ENCODE measurements at regions not wholly inside any gene's neighbourhood (a gene's known extent, or its start where the extent isn't known, plus 50 kb on each side); places are given as distances from the start of the nearest gene placed in this dataset.
A peak's percentile ranks its signal among the peaks of the same experiment; 100 is the strongest.

GRCh38 chr11:92406472-92406871 lies 181.9 kb downstream of the FAT3 start:
- no peaks in the 10 kb centered on the region for H3K27me3 ChIP-seq (ENCODE audit: insufficient read depth, low read length)
- no peak overlapping the region for H2BK12ac ChIP-seq (ENCODE audit: low read length)
- H3K23ac ChIP-seq (ENCODE audit: low read length): no peak overlapping the region
- H3K4me2 ChIP-seq (ENCODE audit: low read length): no peak overlapping the region
- no peak overlapping the region for H3K18ac ChIP-seq (ENCODE audit: low read length)
- no peak overlapping the region for H4K91ac ChIP-seq (ENCODE audit: low read depth, low read length)
- H3K9me3 ChIP-seq (ENCODE audit: insufficient read depth, low read depth, low read length): no peaks in the 10 kb centered on the region
- WGBS (ENCODE audit: extremely low coverage, insufficient coverage, insufficient read length): no CpG with 5 or more reads among the region's 2 CpGs
- H2BK5ac ChIP-seq (ENCODE audit: low read depth, low read length, poor library complexity): no peak overlapping the region
- H3K9ac ChIP-seq (ENCODE audit: low read length): no peak overlapping the region
- no peak overlapping the region for H4K12ac ChIP-seq (ENCODE audit: low read depth, low read length)
- H3K4me1 ChIP-seq (ENCODE audit: control insufficient read depth in 1 of 2, insufficient read depth in 2 of 2, low read length in 2 of 2): peaks cover 2 to 3% of the 10 kb centered on the region in 2 experiments
- no peak overlapping the region for H3K14ac ChIP-seq (ENCODE audit: low read length)
- no peaks in the 10 kb centered on the region for H3K36me3 ChIP-seq (ENCODE audit: control insufficient read depth in 1 of 2, insufficient read depth in 2 of 2, low read length in 2 of 2)
- H3K4ac ChIP-seq (ENCODE audit: low read depth, low read length): no peak overlapping the region
- H3K79me1 ChIP-seq (ENCODE audit: low read length): no peaks in the 10 kb centered on the region
- H2AFZ ChIP-seq (ENCODE audit: insufficient read depth, low read length, poor library complexity): no peak overlapping the region
- no peak overlapping the region for H4K8ac ChIP-seq (ENCODE audit: low read depth, low read length)
- no peak overlapping the region for H2AK5ac ChIP-seq (ENCODE audit: low read length)
- H3K79me2 ChIP-seq (ENCODE audit: control insufficient read depth, insufficient read depth, low read length, poor library complexity): no peaks in the 10 kb centered on the region
- no peak overlapping the region for H3K4me3 ChIP-seq (ENCODE audit: low read depth, low read length)
- peak; percentile 30 to 58 for DNase-seq
- no peak overlapping the region for H3K27ac ChIP-seq (ENCODE audit: low read depth, low read length)
- H2BK120ac ChIP-seq (ENCODE audit: insufficient read depth, low read length, poor library complexity): no peak overlapping the region

- Histone ChIP-seq H3K14ac (ENCODE audit: low read length) (no peak overlapping the region), H3K23ac (ENCODE audit: low read length) (no peak overlapping the region)
These were observed 184.7 kb downstream of the FAT3 start for GRCh38 chr11:92409355-92409754.

DNA sequence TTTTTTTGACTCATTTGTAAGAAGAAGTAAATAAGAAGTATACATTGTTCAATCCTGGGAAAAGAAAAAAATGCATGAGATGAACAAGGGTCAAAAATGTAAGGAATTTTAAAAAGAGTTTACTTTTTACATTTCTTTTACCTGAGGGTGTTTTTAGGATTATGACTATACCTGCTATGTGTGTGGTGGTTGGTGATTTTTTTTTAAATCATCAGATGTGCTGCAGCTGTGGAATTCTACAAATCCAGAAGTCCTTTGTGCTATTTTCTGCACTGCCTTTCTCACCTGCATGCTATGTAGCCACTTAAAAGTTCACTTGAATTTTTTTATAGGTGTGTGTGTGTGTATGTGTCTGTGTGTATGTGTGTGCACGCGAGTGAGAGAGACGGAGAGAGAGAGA lies 185.3 kb downstream of the FAT3 start:
- no CpG with 5 or more reads among the region's 3 CpGs for WGBS (ENCODE audit: extremely low coverage, insufficient coverage, insufficient read length)
- no peak overlapping the region for H4K8ac ChIP-seq (ENCODE audit: low read depth, low read length)
- no peaks in the 10 kb centered on the region for H3K36me3 ChIP-seq (ENCODE audit: control insufficient read depth in 1 of 2, insufficient read depth in 2 of 2, low read length in 2 of 2)
- no peak overlapping the region for H3K4me2 ChIP-seq (ENCODE audit: low read length)
- H3K79me1 ChIP-seq (ENCODE audit: low read length): no peaks in the 10 kb centered on the region
- H3K9ac ChIP-seq (ENCODE audit: low read length): no peak overlapping the region
- no peak overlapping the region for H3K27ac ChIP-seq (ENCODE audit: low read depth, low read length)
- no peak overlapping the region for H3K23ac ChIP-seq (ENCODE audit: low read length)
- DNase-seq: peak in 1 of 2 donors; percentile 46
- H2BK12ac ChIP-seq (ENCODE audit: low read length): no peak overlapping the region
- H3K27me3 ChIP-seq (ENCODE audit: insufficient read depth, low read length): no peaks in the 10 kb centered on the region
- no peak overlapping the region for H2AFZ ChIP-seq (ENCODE audit: insufficient read depth, low read length, poor library complexity)
- no peak overlapping the region for H2BK120ac ChIP-seq (ENCODE audit: insufficient read depth, low read length, poor library complexity)
- H4K91ac ChIP-seq (ENCODE audit: low read depth, low read length): no peak overlapping the region
- no peak overlapping the region for H2AK5ac ChIP-seq (ENCODE audit: low read length)
- no peak overlapping the region for H3K14ac ChIP-seq (ENCODE audit: low read length)
- H3K4me1 ChIP-seq (ENCODE audit: control insufficient read depth in 1 of 2, insufficient read depth in 2 of 2, low read length in 2 of 2): peaks cover 2 to 3% of the 10 kb centered on the region in 2 experiments
- no peak overlapping the region for H3K18ac ChIP-seq (ENCODE audit: low read length)
- no peak overlapping the region for H3K4ac ChIP-seq (ENCODE audit: low read depth, low read length)
- H4K12ac ChIP-seq (ENCODE audit: low read depth, low read length): no peak overlapping the region
- H2BK5ac ChIP-seq (ENCODE audit: low read depth, low read length, poor library complexity): no peak overlapping the region
- no peaks in the 10 kb centered on the region for H3K79me2 ChIP-seq (ENCODE audit: control insufficient read depth, insufficient read depth, low read length, poor library complexity)
- H3K9me3 ChIP-seq (ENCODE audit: insufficient read depth, low read depth, low read length): no peaks in the 10 kb centered on the region
- H3K4me3 ChIP-seq (ENCODE audit: low read depth, low read length): no peak overlapping the region

More at GRCh38 chr11:92409355-92409754, 184.7 kb downstream of the FAT3 start:
- no peaks in the 10 kb centered on the region for H3K27me3 ChIP-seq (ENCODE audit: insufficient read depth, low read length)
- no peak overlapping the region for H2BK5ac ChIP-seq (ENCODE audit: low read depth, low read length, poor library complexity)
- no peak overlapping the region for H4K12ac ChIP-seq (ENCODE audit: low read depth, low read length)
- H3K9ac ChIP-seq (ENCODE audit: low read length): no peak overlapping the region
- H3K18ac ChIP-seq (ENCODE audit: low read length): no peak overlapping the region
- no peaks in the 10 kb centered on the region for H3K36me3 ChIP-seq (ENCODE audit: control insufficient read depth in 1 of 2, insufficient read depth in 2 of 2, low read length in 2 of 2)
- no peak overlapping the region for H2AFZ ChIP-seq (ENCODE audit: insufficient read depth, low read length, poor library complexity)
- H2BK120ac ChIP-seq (ENCODE audit: insufficient read depth, low read length, poor library complexity): no peak overlapping the region
- no peaks in the 10 kb centered on the region for H3K79me2 ChIP-seq (ENCODE audit: control insufficient read depth, insufficient read depth, low read length, poor library complexity)
- H3K4ac ChIP-seq (ENCODE audit: low read depth, low read length): no peak overlapping the region
- H4K91ac ChIP-seq (ENCODE audit: low read depth, low read length): no peak overlapping the region
- no peak overlapping the region for H3K27ac ChIP-seq (ENCODE audit: low read depth, low read length)
- no peak for DNase-seq
- H3K79me1 ChIP-seq (ENCODE audit: low read length): no peaks in the 10 kb centered on the region
- WGBS (ENCODE audit: extremely low coverage, insufficient coverage, insufficient read length): no CpG with 5 or more reads among the region's 3 CpGs
- H3K4me2 ChIP-seq (ENCODE audit: low read length): no peak overlapping the region
- H3K4me3 ChIP-seq (ENCODE audit: low read depth, low read length): no peak overlapping the region
- no peak overlapping the region for H4K8ac ChIP-seq (ENCODE audit: low read depth, low read length)
- no peaks in the 10 kb centered on the region for H3K9me3 ChIP-seq (ENCODE audit: insufficient read depth, low read depth, low read length)
- no peak overlapping the region for H2BK12ac ChIP-seq (ENCODE audit: low read length)
- peaks cover 2 to 3% of the 10 kb centered on the region in 2 experiments for H3K4me1 ChIP-seq (ENCODE audit: control insufficient read depth in 1 of 2, insufficient read depth in 2 of 2, low read length in 2 of 2)
- H2AK5ac ChIP-seq (ENCODE audit: low read length): no peak overlapping the region

DNA sequence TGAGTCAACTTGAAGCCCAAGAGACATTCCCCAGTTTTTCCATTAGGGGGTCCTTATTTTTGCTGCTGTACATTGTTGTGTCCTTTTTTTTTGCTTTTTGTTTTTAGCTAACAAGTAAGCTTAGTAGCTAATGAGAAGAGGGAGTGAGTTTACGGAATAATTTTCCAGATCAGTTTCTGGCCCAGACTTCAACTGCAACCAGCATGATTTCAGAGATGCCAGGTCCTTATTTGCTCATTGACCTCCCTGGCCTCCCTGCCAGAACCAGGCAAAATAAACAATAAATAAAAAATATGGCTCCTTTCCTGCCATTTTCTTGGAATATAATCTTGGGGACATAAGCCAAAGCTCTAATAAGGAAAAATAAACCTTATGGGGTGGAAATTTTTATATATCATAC lies 185.9 kb downstream of the FAT3 start:
- H3K4me3 ChIP-seq (ENCODE audit: low read depth, low read length): no peak overlapping the region
- H3K79me1 ChIP-seq (ENCODE audit: low read length): no peaks in the 10 kb centered on the region
- H3K4me2 ChIP-seq (ENCODE audit: low read length): no peak overlapping the region
- H3K27me3 ChIP-seq (ENCODE audit: insufficient read depth, low read length): no peaks in the 10 kb centered on the region
- no peak overlapping the region for H4K8ac ChIP-seq (ENCODE audit: low read depth, low read length)
- H2AFZ ChIP-seq (ENCODE audit: insufficient read depth, low read length, poor library complexity): no peak overlapping the region
- no peak overlapping the region for H4K12ac ChIP-seq (ENCODE audit: low read depth, low read length)
- H2BK12ac ChIP-seq (ENCODE audit: low read length): no peak overlapping the region
- H3K36me3 ChIP-seq (ENCODE audit: control insufficient read depth in 1 of 2, insufficient read depth in 2 of 2, low read length in 2 of 2): no peaks in the 10 kb centered on the region
- H3K23ac ChIP-seq (ENCODE audit: low read length): no peak overlapping the region
- H2BK120ac ChIP-seq (ENCODE audit: insufficient read depth, low read length, poor library complexity): no peak overlapping the region
- peaks cover 2 to 3% of the 10 kb centered on the region in 2 experiments for H3K4me1 ChIP-seq (ENCODE audit: control insufficient read depth in 1 of 2, insufficient read depth in 2 of 2, low read length in 2 of 2)
- no peak overlapping the region for H3K9ac ChIP-seq (ENCODE audit: low read length)
- H3K79me2 ChIP-seq (ENCODE audit: control insufficient read depth, insufficient read depth, low read length, poor library complexity): no peaks in the 10 kb centered on the region
- no peak for DNase-seq
- H2AK5ac ChIP-seq (ENCODE audit: low read length): no peak overlapping the region
- H3K18ac ChIP-seq (ENCODE audit: low read length): no peak overlapping the region
- H3K27ac ChIP-seq (ENCODE audit: low read depth, low read length): no peak overlapping the region
- WGBS (ENCODE audit: extremely low coverage, insufficient coverage, insufficient read length): no CpG with 5 or more reads among the region's 1 CpG
- no peaks in the 10 kb centered on the region for H3K9me3 ChIP-seq (ENCODE audit: insufficient read depth, low read depth, low read length)
- no peak overlapping the region for H3K4ac ChIP-seq (ENCODE audit: low read depth, low read length)
- H3K14ac ChIP-seq (ENCODE audit: low read length): no peak overlapping the region
- no peak overlapping the region for H2BK5ac ChIP-seq (ENCODE audit: low read depth, low read length, poor library complexity)
- no peak overlapping the region for H4K91ac ChIP-seq (ENCODE audit: low read depth, low read length)

All from trophoblast cell (in vitro differentiated cells and primary cell).